Psoas muscle (tissue), 7 donors: ENCODE measurements at regions not wholly inside any gene's neighbourhood (a gene's known extent, or its start where the extent isn't known, plus 50 kb on each side); places are given as distances from the start of the nearest gene placed in this dataset.
"Not testable (repeated sequence)": the region's sequence is repeated elsewhere in the genome, so short reads cannot be mapped to it uniquely, and the experiment has no call there.

Experiments
- ATAC-seq, 4 donors: fragments of 200-7000 bp; cut with Tn5 transposase; one replicate each; pipeline ENCODE4 v1.9.1; 2020; ENCODE audit warnings: moderate library complexity in 3 of 4, mild to moderate bottlenecking in 2 of 4
- DNase-seq, 2 donors: peaks; one replicate each; pipeline ENCODE4 v3.0.0-alpha.2; 2020
- H3K27ac ChIP-seq: fragments of 200-600 bp; one replicate; pipeline ENCODE4 v1.8.0; 2022
- H3K27me3 ChIP-seq, 3 donors: fragments of 200-600 bp in 1 of 3; one replicate each; pipeline versions ENCODE4 v1.6.1 to v1.8.0; 2013 to 2022; ENCODE audit warnings: low read length in 2 of 3, mild to moderate bottlenecking in 2 of 3, moderate library complexity in 1 of 3; ENCODE audit not compliant: insufficient read depth in 3 of 3
- H3K36me3 ChIP-seq, 2 donors: fragments of 200-600 bp in 1 of 2; one replicate each; pipeline versions ENCODE4 v1.6.1 to v1.8.0; 2013 to 2022; ENCODE audit warnings: low read depth in 1 of 2, mild to moderate bottlenecking in 1 of 2, moderate library complexity in 1 of 2; ENCODE audit not compliant: insufficient read depth in 1 of 2
- H3K4me1 ChIP-seq: fragments of 200-600 bp; one replicate; pipeline ENCODE4 v1.8.0; 2022
- H3K4me3 ChIP-seq: fragments of 200-600 bp; one replicate; pipeline ENCODE4 v1.8.0; 2022; ENCODE audit warnings: mild to moderate bottlenecking
- H3K9me3 ChIP-seq: fragments of 200-600 bp; one replicate; pipeline ENCODE4 v1.8.0; 2022
- CTCF ChIP-seq: fragments of 200-600 bp; IDR thresholded peaks from one replicate; pipeline ENCODE4 v1.8.0; 2022; ENCODE audit warnings: antibody characterized with exemption
- WGBS, 3 donors: extraction: QIAGEN DNeasy Blood & Tissue Kit; methylation state at CpG; one replicate each; pipeline versions ENCODE4 v1.1.6 to v1.1.7; 2013; 5-methylcytosine and 5-hydroxymethylcytosine counted together
- intact Hi-C, 2 donors: fragments of 100-400 bp; cut with DNase I; formaldehyde crosslinking; loops; one replicate each; pipeline versions ENCODE4 v1.11.0 to v1.14.2; 2022
- donor health status: healthy with polysubstance abuse.
- donor health status: DM: no; HTN: no; CAD: no; lungs with moderate emphysema.
- donor health status: Bipolar disorder and iron deficiency.
- donor health status: healthy.
- donor health status: DM: yes; HTN: yes; CAD: no.
- donor health status: DM: no; HTN: no; CAD: no.
- donor health status: DM: yes; HTN: yes; CAD: no.

- Histone ChIP-seq H3K27me3 (no peaks in the 10 kb centered on the region), H3K27ac (no peak overlapping the region), H3K36me3 (no peaks in the 10 kb centered on the region), H3K4me1 (no peaks in the 10 kb centered on the region), H3K4me3 (no peak overlapping the region), H3K9me3 (no peaks in the 10 kb centered on the region)
- 42 to 60% (median 49%) methylated on average over 7 of the region's 7 CpGs for WGBS, 3 donors
- ATAC-seq (no peak), DNase-seq (no peak)
- intact Hi-C loops, result no loop called here
- TF ChIP-seq CTCF, result no peak
Observed at GRCh38 chr3:82122554-82123345, 361.3 kb upstream of the GBE1 start.

GRCh38 chr3:82114589-82114988, 353.1 kb upstream of the GBE1 start:
- DNase-seq (no peak), ATAC-seq (no peak)
- no peak for TF ChIP-seq CTCF
- no peaks in the 10 kb centered on the region for H3K4me1 ChIP-seq
- H3K27ac ChIP-seq, result no peak overlapping the region
- H3K4me3 ChIP-seq, result no peak overlapping the region
- H3K36me3 ChIP-seq, result no peaks in the 10 kb centered on the region
- H3K27me3 ChIP-seq, result no peaks in the 10 kb centered on the region
- intact Hi-C loops, result no loop called here
- no peaks in the 10 kb centered on the region for H3K9me3 ChIP-seq
- WGBS, 3 donors, result 76 to 84% (median 82%) methylated on average over 6 of the region's 6 CpGs

DNA sequence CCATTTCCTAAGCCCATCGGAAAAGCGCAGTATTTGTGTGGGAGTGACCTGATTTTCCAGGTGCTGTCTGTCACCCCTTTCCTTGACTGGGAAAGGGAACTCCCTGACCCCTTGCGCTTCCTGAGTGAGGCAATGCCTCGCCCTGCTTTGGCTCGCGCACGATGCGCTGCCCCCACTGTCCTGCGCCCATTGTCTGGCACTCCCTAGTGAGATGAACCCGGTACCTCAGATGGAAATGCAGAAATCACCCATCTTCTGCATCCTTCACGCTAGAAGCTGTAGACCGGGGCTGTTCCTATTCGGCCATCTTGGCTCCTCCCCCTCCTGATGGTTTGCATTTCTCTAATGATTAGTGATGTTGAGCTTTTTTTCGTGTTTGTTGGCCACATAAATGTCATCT, 349.3 kb upstream of the GBE1 start:
- H3K4me1 ChIP-seq, H3K27ac ChIP-seq, H3K9me3 ChIP-seq, DNase-seq, intact Hi-C loops, H3K27me3 ChIP-seq, H3K36me3 ChIP-seq, H3K4me3 ChIP-seq, ATAC-seq: not testable (repeated sequence)
- 94 to 96% (median 96%) methylated on average over 14 of the region's 14 CpGs for WGBS, 3 donors

- Histone ChIP-seq H3K4me3 (no peak overlapping the region), H3K27ac (no peak overlapping the region), H3K27me3 (no peaks in the 10 kb centered on the region), H3K36me3 (no peaks in the 10 kb centered on the region), H3K9me3 (no peaks in the 10 kb centered on the region), H3K4me1 (no peaks in the 10 kb centered on the region)
- intact Hi-C loops, result no loop called here
- ATAC-seq (no peak), DNase-seq (no peak)
- TF ChIP-seq CTCF, result no peak
- 95 to 98% (median 96%) methylated on average over 1 of the region's 1 CpG for WGBS, 3 donors
Observed at GRCh38 chr3:82103241-82103640, 341.8 kb upstream of the GBE1 start.

DNA sequence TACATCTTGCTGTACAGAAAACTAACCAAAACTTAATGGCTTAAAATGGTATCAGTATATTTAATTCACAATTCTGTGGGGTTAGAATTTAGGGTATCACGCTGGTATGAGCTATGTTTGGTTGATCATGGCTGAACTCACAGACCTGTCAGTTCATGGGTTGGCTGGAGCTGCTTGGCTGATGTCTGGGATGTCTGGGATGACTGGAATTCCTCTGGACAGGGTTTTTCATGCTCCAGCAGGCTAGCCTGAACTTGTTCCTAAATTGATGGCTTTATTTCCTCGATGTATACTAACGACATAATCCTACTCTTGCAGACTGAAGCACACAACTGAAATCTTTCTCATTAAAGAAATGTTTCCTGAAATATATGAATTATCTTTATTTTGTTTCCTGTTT, 338.9 kb upstream of the GBE1 start:
- WGBS, 3 donors, result 23 to 46% (median 24%) methylated on average over 3 of the region's 3 CpGs
- Histone ChIP-seq H3K4me3 (no peak overlapping the region), H3K9me3 (no peaks in the 10 kb centered on the region), H3K27me3 (no peaks in the 10 kb centered on the region), H3K27ac (no peak overlapping the region), H3K36me3 (no peaks in the 10 kb centered on the region), H3K4me1 (no peaks in the 10 kb centered on the region)
- no peak for TF ChIP-seq CTCF
- intact Hi-C loops, result no loop called here
- DNase-seq (no peak), ATAC-seq (no peak)
